ENCODE measurements at regions not wholly inside any gene's neighbourhood (a gene's known extent, or its start where the extent isn't known, plus 50 kb on each side); places are given as distances from the start of the nearest gene placed in this dataset.

DNA sequence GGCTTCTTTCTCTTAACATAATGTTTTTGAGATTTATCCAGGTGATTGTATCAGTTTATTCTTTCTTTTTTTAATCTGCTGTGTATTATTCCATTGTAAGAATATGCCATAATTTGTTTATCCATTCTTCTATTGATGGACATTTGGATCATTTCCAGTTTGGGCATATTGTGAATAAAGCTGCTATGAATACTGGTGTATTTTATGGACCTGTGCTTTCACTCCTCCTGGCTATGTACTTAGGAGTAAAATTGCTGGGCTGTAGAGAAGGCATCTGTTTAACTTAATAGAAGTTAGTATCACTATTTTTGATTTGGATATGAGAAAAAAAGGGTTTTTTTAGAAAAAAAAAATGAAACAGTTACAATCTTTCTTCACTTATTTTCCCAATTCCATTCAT is 50.0 kb upstream of the FAM9C start:
- TF ChIP-seq, protein P1, sequence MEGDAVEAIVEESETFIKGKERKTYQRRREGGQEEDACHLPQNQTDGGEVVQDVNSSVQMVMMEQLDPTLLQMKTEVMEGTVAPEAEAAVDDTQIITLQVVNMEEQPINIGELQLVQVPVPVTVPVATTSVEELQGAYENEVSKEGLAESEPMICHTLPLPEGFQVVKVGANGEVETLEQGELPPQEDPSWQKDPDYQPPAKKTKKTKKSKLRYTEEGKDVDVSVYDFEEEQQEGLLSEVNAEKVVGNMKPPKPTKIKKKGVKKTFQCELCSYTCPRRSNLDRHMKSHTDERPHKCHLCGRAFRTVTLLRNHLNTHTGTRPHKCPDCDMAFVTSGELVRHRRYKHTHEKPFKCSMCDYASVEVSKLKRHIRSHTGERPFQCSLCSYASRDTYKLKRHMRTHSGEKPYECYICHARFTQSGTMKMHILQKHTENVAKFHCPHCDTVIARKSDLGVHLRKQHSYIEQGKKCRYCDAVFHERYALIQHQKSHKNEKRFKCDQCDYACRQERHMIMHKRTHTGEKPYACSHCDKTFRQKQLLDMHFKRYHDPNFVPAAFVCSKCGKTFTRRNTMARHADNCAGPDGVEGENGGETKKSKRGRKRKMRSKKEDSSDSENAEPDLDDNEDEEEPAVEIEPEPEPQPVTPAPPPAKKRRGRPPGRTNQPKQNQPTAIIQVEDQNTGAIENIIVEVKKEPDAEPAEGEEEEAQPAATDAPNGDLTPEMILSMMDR (IDR thresholded peaks at IDR 0.05) = no peak
- no peak for TF ChIP-seq POLR2A (IDR thresholded peaks at IDR 0.05; ENCODE audit: low read depth)
